ENCODE measurements at regions not wholly inside any gene's neighbourhood (a gene's known extent, or its start where the extent isn't known, plus 50 kb on each side); places are given as distances from the start of the nearest gene placed in this dataset.

DNA sequence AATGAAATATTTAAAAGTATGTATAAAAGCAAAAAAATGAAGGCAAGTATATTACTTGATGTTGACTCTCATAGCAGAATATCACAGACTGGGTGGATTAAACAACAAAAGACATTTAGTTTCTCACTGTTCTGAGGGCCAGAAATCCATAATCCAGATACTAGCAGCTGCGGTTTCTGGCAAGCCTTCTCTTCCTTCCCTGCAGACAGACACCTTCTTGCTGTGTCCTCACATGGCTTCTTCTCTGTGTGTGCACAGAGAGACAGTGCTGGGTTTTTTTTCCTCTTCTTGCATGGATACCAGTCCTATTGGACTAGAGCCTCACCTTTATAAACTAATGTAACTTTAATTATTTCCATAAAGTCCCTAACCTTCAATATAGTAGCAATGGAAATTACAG lies 127.9 kb upstream of the AKR1E2 start:
- DNase-seq (no peak), ATAC-seq (no peak)
- intact Hi-C loops (cut with DNase I, micrococcal nuclease), result no loop called here

DNA sequence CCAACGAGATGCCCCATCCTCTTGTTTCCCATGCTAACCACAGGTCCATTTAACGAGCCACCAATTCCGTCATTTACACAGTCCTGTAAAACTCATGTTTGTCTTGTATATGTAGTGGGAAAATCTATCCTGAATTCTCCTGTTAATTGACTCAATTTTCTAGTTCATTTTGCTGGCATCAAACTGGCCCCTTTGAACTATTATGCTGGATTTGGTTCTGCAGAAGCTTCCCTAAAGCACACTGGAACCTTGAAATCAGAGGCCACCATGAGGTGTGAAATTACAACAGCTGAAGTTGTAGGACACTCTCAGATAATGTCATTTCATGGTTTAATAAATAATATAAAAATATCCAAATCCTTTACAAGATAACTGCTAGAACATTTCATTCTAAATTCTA lies 129.8 kb upstream of the AKR1E2 start:
- DNase-seq, result no peak
- intact Hi-C loops (cut with DNase I, micrococcal nuclease), result no loop called here
- no peak for ATAC-seq

DNA sequence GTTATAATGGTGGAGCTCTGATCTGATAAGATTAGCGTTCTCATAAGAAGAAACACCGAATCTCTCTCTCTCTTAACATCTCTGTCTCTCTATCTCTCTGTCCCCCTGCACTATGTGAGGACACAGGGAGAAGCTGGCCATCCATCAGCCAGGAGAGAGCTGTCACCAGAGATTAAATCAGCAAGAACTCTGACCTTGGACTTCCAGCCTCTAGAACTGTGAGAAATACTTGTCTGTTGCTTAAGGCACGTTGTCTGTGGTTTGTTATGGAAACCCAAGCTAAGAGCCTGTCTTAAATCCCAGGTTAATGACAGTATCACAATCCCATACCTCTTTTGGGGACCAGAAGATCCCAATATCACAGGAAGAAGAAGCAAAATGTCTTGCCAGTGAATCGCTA lies 132.0 kb upstream of the AKR1E2 start:
- no peak for DNase-seq
- ATAC-seq, result no peak
- intact Hi-C loops (cut with DNase I, micrococcal nuclease), result no loop called here

DNA sequence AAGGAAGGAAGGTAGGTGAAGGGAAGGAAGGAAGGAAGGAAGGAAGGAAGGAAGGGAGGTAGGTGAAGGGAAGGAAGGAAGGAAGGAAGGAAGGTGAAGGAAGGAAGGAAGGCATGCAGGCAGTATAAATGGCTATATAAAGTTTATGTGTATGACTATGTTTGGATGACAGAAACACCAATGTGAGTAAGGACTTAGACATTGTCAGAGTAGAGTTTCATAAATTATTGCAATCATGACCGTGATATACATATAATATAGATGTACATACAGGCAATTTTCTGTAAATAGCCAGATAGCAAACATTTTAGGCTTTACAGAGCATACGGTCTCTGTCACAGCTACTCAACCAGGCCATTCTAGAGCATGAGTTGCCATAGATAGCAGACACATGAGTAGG lies 133.8 kb upstream of the AKR1E2 start:
- intact Hi-C loops (cut with DNase I, micrococcal nuclease), result no loop called here
- ATAC-seq (no peak), DNase-seq (no peak)

DNA sequence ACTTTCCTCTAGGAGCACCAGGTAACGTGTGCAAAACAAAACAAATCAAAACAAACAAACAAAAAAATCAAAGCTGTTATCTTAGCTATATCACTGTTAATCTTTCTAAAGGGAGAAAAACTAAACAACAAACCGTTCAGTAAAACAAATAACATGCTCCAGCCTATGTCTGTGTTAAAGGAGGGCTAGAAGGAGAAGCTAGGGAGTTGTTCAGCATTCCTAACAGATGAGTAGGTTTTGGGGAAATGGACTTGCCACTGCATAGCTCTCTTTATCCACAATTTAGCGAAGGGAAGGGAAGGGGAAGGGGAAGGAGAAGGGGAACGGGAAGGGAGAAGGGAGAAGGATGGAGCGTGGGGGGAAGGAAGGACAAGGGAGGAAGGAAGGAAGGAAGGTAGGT lies 134.2 kb upstream of the AKR1E2 start:
- ATAC-seq (no peak), DNase-seq (no peak)
- intact Hi-C loops (cut with DNase I, micrococcal nuclease), result no loop called here

DNA sequence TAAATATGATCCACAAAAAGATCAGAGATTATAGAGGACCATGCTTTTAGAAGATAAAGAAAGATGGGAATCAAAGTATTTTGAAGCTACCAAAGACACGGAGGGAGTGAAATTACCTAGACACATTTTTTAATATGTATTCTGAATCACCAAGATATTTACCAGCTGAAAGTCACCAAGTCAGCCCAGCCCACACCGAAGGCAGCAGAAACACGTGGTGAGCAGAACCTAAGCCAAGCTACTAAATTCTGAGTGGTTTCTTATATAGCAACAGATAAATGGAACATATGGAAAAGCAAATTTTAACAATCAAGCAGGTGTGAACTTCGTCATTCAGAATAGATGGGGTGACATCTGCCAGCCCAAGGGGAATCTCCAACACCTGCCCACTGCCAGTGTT lies 134.7 kb upstream of the AKR1E2 start:
- DNase-seq, result no peak
- ATAC-seq, result no peak
- intact Hi-C loops (cut with DNase I, micrococcal nuclease), result no loop called here

DNA sequence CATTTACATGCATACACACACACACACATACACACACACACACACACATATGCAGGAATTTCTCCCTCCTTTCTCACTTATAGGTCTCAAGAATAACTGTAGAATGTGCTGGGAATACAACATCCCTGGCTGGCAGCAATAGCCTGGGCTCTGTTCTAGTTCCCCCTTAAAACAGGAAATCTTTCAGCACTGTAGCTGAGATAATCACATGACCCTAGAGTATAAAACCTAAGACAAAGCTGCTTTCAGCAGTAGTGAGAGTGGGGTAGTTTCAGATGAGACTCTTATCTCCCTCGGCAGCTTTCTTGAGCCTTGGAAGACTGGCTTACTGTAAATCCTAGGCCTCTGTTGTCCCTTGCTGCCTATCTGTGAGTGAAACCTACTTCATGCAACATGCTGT lies 137.4 kb upstream of the AKR1E2 start:
- peak; percentile 35 for ATAC-seq
- DNase-seq, result no peak
- intact Hi-C loops (cut with DNase I, micrococcal nuclease), result no loop called here

DNA sequence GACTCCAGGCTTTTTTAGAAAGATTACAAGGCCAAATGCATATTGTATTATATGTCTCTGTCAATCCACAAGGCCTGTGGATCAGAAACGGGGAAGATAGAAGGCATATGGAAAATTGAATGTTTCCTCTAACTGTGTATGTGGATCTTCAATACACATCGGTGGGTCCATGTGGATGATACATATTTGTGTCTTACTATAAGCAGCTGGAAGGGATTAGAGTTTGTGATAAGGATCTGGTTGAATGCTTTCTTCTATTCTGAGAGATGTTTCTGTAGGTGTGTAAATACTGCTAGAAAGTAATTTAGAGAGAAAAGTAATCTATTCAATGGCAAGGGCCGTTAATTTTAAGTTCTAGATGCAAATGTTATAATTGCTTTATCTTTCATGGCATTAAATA lies 137.8 kb upstream of the AKR1E2 start:
- DNase-seq (no peak), ATAC-seq (no peak)
- intact Hi-C loops (cut with DNase I, micrococcal nuclease), result no loop called here

DNA sequence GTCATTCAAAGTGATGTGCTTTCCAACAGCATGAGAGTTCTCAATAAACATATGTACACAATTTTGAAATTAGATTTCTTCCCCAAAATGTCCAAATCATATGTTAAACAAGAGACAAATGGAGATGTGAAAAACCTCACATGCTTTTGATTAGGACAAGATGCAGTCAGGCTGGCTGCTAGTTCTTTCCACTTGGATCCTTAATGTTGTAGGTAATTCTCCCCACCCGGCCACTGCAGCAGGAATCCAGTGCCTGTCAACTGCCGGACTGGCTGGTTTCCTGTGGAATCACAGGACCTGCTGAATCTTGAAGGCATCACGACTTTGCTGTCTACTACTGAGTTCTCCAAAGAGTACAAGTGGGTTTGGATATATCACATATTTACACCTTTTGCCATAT lies 138.6 kb upstream of the AKR1E2 start:
- DNase-seq (no peak), ATAC-seq (no peak)
- intact Hi-C loops (cut with DNase I, micrococcal nuclease), result no loop called here

DNA sequence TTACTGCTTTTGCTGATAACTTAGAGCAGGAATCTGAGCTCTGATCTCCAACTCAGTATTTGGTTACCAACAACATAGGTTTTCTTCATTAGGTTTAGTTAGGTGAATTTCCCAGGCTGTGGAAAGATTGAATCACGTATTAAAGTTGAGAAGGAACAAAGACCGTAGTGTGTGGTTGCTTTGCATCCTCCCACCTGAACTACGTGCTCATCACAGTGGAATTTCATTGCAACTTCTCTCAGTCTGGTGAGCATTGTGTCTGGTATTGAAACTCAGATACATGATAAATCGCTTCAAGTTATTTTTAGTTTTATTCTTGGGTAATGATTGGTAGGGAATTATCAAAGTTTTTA lies 139.4 kb upstream of the AKR1E2 start:
- no peak for ATAC-seq
- DNase-seq, result no peak
- intact Hi-C loops (cut with DNase I, micrococcal nuclease), result no loop called here

DNA sequence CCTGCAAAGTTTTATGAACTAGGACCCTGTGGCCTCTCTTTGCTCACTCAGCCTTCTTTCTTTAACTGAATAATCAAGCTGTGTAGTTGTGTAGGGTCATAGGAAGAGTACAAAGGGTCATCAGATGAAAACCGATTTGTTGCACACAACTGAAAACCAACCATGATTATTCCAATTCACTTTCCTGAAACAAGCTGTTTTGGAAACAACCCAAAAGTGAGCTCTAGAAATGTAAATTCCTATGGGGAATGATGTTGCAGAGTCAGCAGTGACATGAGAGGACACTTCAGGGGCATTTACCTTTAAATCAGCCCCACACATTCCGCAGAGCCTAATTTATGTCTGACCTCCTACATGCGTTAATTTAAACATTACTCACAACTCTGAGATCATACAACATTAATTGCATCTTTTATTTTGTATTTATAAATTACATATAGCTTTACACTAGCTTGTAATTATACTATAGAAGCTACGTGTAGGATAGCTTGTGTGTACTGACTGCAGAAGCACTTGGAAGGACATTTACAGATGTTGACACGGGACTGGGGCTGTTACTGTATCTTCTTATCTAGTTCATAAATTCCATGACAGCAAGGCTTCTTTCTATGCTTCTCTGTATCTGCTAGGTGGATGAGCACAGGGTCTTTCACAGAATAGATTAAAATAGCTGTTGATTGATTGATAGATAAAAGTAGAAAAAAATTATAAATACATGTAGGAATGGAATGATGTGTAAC lies 139.9 kb upstream of the AKR1E2 start:
- ATAC-seq, result no peak
- DNase-seq, result no peak
- intact Hi-C loops (cut with DNase I, micrococcal nuclease), result no loop called here

DNA sequence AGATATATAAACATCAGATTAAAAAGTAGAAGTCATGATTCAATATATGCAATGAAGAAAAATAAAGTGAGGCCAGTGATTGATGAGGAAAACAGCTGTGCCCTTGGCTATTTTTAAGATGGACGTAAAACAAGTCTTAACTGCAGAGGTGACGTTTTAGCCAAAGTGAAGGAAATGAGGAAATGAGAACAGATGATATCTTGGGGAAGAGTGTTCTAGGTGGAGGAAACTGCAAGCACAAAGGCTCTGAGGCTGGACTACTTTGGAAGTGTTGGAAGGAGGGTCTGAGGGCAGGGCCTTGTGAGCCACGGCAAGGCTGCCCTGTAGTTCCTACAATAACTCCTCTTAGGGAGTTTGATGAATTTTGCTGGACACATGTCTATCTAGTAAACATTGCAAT lies 140.5 kb upstream of the AKR1E2 start:
- no peak for ATAC-seq
- DNase-seq, result no peak
- intact Hi-C loops (cut with DNase I, micrococcal nuclease), result no loop called here

DNA sequence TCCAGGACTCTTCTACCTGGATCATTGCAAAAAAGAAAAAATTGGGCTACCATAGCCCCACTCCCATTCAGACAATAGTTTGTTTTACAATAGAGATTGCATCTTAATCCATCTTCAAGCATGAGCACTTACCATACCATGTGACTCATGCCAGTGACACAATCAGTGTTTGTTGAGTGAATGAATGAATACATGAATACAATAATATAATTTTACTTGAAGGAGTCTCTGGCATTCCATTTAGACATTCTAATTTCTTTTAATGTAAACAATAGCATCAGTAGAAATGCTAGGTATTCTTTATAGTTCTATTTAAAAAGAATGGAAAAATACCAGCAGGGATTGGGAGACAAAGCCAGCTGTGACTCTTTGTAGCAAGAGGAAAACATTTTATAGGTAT lies 141.6 kb upstream of the AKR1E2 start:
- no peak for ATAC-seq
- DNase-seq, result no peak
- intact Hi-C loops (cut with DNase I, micrococcal nuclease), result no loop called here

DNA sequence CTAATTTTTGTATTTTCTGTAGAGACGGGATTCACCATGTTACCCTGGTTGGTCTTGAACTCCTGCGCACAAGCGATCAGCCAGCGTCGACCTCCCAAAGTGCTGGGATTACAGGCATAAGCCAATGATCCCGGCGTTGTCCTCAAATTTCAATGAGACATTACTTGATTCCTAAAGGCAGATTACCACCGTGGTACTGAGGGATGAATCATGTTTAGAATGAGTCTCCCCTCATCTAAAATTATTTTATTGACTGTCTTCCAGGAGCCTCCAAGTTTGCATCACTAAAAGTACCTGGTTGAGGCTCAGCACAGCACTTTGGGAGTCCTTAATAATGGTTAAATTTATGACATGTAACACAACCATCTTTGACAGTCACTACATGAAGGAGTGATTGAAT lies 142.2 kb upstream of the AKR1E2 start:
- no peak for ATAC-seq
- DNase-seq, result no peak
- intact Hi-C loops (cut with DNase I, micrococcal nuclease), result no loop called here

DNA sequence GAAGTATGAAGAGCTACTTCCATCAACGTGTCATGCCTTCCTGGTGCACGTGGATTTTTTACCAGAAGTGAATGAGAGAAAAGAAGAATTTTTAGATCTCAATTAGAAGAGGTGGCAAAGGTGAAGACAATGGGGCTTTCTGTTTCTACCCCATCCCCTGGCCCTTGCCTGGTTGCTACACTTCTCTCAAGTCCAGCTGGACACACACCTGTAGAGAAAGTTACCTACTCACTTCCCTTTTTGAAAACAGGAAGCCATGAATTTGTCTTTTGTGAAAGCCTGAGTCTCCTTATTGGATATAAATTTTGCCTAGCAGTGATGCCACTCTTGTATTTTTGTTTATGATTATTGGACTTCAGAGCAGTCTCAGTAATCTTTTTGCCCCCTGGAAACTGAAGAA lies 142.9 kb upstream of the AKR1E2 start:
- intact Hi-C loops (cut with DNase I, micrococcal nuclease), result no loop called here
- DNase-seq, result no peak
- no peak for ATAC-seq

DNA sequence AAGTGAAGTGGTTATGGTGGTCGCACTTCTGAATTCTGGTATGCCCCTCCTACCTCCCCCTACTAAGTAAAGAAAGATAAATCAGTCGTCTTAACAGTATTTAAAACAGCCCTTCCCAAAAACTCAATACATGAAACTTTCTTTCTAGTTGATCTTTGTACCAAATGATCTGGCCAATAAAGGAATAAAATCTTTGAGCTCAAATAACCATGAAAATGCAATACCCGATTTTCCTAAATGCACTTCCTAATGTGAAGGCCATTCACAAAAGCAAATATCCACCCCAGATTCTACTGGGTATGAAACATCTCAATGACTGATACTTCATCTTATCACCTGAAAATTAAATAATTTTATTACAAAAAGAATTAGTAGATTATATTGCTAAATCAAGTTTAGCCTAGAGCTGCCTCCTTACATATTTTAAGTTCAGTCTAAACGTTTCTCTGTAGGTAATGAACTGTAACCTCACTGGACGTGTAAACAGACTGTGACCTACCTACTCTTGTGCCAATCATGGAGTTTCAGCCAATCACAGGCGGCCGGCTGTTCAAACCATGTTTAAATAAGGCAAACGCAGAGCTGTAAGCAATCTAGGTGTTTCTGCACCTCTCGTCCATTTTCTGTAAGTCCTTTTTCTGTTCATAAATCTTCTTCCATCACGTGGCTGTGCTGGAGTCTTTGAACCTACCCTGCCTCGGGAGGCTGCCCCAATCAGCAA lies 146.9 kb upstream of the AKR1E2 start:
- peak; percentile 67 to 73 for DNase-seq
- intact Hi-C loops (cut with DNase I, micrococcal nuclease), result no loop called here
- peak; percentile 84 for ATAC-seq

DNA sequence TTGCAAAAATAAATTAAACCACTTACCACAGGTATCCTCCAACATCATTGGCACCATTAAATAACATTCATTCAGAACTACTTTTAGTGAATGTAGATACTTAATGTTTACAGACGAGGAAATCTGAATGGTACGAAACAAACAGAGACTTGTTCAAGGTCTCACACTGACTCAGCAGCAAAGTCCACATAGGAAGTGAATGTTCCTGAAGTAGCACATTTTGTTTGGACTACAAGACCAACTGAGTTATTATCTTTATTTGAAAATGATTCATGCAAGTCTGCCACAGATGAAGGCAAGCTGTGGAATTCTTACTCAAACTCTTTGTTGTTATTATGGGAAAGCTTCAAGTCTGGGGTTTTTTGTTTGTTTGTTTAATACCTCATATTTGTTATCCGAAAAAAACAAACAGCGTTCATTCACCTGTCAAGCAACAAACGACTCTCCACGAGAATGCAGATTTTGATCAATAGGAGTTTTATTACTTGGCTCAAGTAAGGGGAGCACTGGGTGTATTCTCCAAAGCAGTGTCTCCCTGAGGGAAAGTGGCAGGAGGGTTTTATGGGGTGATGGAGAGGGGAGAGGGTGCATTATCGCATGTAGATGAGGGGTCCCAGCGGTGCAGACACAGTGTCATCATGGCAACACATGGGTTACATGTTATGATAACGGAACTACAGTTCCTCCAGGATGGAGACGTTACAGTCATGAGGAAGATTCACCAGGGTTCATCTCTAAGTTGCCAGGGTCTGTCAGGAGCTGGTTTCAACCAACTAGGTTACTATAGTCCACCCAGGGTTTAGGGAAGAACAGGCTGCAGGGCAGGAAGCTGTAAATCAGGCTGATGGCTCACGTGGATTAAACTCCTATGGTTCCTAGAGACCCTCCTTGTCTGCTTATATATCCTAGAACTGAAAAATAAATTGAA lies 147.7 kb upstream of the AKR1E2 start:
- ATAC-seq (peak; percentile 77), DNase-seq (peak in 1 of 2 donors; percentile 33)
- intact Hi-C loops (cut with DNase I, micrococcal nuclease), result no loop called here

DNA sequence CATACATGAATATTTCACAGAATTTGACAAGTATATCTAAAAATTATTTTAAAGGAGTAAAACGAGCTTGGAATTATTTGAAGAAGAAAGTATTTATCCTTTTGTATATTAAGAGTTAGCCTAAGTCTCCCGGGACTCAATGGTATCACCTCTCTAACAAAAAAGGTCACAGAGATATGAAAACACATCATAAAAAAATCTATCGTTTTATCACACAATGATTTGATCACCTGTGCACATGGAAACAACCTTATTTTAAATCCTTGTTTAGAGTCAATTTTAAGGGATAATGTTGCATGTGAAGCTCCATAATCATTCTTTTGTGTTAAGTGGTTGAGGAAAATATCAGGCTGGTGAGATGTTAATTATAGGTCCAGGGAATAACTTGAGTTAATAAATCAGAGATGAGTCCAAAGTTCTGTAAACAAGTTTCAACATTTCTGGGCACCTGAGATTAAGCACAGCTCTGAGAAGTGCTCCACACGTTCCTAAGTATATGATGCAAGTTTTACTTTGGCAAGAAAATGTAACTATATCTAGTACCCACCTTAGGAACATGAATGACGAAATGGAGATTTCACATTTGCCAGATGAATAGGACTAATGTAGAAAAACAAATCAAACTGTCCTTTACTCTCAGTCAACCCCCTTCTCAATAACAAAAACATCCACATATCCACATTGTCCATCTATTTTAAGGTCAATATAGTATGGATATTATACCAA lies 148.5 kb upstream of the AKR1E2 start:
- no peak for DNase-seq
- peak; percentile 50 for ATAC-seq
- intact Hi-C loops (cut with DNase I, micrococcal nuclease), result no loop called here

DNA sequence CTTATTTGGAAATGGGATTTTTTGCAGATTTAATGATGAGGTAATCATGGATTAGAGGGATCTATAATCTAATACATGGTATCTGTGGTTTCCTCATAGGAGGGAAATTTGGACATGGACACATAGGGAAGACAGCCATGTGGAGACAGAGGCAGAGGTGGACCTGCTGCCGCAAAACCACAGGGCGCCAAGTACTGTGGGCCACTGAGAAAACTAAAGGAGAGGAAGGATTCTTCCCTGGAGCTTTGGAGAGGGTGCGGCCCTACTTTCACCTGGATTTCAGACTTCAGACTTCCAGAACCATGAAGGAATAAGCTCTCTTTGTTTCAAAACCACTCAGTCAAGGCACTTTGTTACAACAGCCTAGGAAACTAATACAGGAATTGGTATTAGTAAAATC lies 149.4 kb upstream of the AKR1E2 start:
- intact Hi-C loops (cut with DNase I, micrococcal nuclease), result no loop called here
- DNase-seq (no peak), ATAC-seq (peak; percentile 21)
